HL-60 (cell line): ENCODE measurements at regions not wholly inside any gene's neighbourhood (a gene's known extent, or its start where the extent isn't known, plus 50 kb on each side); places are given as distances from the start of the nearest gene placed in this dataset.

ENCODE experiments used
- DNase-seq, 2 experiments: peaks; one replicate each; pipeline ENCODE4 v3.0.0-alpha.2; 2010 to 2020; ENCODE audit warnings: low read depth in 1 of 2, low spot score in 1 of 2
- H3K27ac ChIP-seq: fragments of 250-450 bp; sonication (Bioruptor Pico); replicated peaks from 2 replicates; pipeline ENCODE4 v1.5.1; 2020; ENCODE audit warnings: mild to moderate bottlenecking, moderate library complexity
- H3K27me3 ChIP-seq: fragments of 250-450 bp; sonication (Bioruptor Pico); 2 replicates; pipeline ENCODE4 v1.5.1; 2021; ENCODE audit warnings: mild to moderate bottlenecking, moderate library complexity; ENCODE audit not compliant: insufficient read depth, poor library complexity, severe bottlenecking
- H3K4me3 ChIP-seq: replicated peaks from 2 replicates; pipeline ENCODE4 v1.5.1; 2011; ENCODE audit warnings: mild to moderate bottlenecking, control low read depth, low read length; ENCODE audit not compliant: insufficient read depth
- GABPA ChIP-seq: IDR thresholded peaks from 2 replicates; pipeline ENCODE4 v1.6.1; 2012; ENCODE audit warnings: low read depth
- POLR2AphosphoS5 ChIP-seq: IDR thresholded peaks from 2 replicates; pipeline ENCODE4 v1.6.1; 2012; ENCODE audit warnings: low read depth
- REST ChIP-seq: IDR thresholded peaks from 2 replicates; pipeline ENCODE4 v1.6.1; 2012; ENCODE audit warnings: low read depth; ENCODE audit not compliant: insufficient replicate concordance
- SPI1 ChIP-seq: IDR thresholded peaks from 2 replicates; pipeline ENCODE4 v1.6.1; 2012; ENCODE audit warnings: low read depth, mild to moderate bottlenecking, borderline replicate concordance
- TF ChIP-seq, protein P1 (sequence below): IDR thresholded peaks from one replicate; pipeline ENCODE4 v1.5.1; 2011; ENCODE audit warnings: low read length, control low read depth, inconsistent platforms; ENCODE audit not compliant: insufficient read depth

DNA sequence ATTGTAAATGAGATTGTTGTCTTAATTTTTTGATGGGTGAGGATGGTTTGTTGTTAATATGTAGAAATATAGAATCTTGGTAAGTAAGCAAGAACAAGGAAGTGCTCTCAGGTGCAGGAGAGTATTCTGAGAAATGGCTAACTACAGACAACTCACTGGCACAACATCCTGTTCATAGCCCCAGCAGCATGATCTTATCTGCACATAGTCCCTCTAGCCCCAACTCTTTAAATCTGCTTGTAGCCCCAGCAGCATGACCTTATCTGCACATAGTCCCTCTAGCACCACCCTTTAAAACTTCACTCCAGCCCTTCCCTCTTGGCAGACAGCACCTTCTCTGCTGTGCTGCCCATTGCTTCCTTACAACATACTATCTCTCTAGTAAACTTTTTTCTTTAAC is 1957.1 kb upstream of the ADGRL3 start:
- H3K27me3 ChIP-seq, result no peaks in the 10 kb centered on the region
- no peak overlapping the region for H3K27ac ChIP-seq
- no peak for DNase-seq
- no peak overlapping the region for H3K4me3 ChIP-seq
- TF ChIP-seq SPI1 (no peak), REST (no peak), POLR2AphosphoS5 (no peak), GABPA (no peak)
- TF ChIP-seq, protein P1, sequence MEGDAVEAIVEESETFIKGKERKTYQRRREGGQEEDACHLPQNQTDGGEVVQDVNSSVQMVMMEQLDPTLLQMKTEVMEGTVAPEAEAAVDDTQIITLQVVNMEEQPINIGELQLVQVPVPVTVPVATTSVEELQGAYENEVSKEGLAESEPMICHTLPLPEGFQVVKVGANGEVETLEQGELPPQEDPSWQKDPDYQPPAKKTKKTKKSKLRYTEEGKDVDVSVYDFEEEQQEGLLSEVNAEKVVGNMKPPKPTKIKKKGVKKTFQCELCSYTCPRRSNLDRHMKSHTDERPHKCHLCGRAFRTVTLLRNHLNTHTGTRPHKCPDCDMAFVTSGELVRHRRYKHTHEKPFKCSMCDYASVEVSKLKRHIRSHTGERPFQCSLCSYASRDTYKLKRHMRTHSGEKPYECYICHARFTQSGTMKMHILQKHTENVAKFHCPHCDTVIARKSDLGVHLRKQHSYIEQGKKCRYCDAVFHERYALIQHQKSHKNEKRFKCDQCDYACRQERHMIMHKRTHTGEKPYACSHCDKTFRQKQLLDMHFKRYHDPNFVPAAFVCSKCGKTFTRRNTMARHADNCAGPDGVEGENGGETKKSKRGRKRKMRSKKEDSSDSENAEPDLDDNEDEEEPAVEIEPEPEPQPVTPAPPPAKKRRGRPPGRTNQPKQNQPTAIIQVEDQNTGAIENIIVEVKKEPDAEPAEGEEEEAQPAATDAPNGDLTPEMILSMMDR, result no peak

- Histone ChIP-seq H3K27ac (no peak overlapping the region), H3K27me3 (no peaks in the 10 kb centered on the region), H3K4me3 (no peak overlapping the region)
- no peak for DNase-seq
- TF ChIP-seq, protein P1, result no peak
- TF ChIP-seq POLR2AphosphoS5 (no peak), REST (no peak)
Measured at GRCh38 chr4:59247032-59247431, 1953.1 kb upstream of the ADGRL3 start.

GRCh38 chr4:59248313-59248712 is 1951.8 kb upstream of the ADGRL3 start:
- Histone ChIP-seq H3K27me3 (no peaks in the 10 kb centered on the region), H3K4me3 (no peak overlapping the region)
- TF ChIP-seq REST (no peak), SPI1 (no peak), POLR2AphosphoS5 (no peak), GABPA (no peak)
- TF ChIP-seq, protein P1, result no peak

More at GRCh38 chr4:59248313-59248712, 1951.8 kb upstream of the ADGRL3 start:
- no peak for DNase-seq
- H3K27ac ChIP-seq, result no peak overlapping the region
